ENCODE measurements at regions not wholly inside any gene's neighbourhood (a gene's known extent, or its start where the extent isn't known, plus 50 kb on each side); places are given as distances from the start of the nearest gene placed in this dataset.

DNA sequence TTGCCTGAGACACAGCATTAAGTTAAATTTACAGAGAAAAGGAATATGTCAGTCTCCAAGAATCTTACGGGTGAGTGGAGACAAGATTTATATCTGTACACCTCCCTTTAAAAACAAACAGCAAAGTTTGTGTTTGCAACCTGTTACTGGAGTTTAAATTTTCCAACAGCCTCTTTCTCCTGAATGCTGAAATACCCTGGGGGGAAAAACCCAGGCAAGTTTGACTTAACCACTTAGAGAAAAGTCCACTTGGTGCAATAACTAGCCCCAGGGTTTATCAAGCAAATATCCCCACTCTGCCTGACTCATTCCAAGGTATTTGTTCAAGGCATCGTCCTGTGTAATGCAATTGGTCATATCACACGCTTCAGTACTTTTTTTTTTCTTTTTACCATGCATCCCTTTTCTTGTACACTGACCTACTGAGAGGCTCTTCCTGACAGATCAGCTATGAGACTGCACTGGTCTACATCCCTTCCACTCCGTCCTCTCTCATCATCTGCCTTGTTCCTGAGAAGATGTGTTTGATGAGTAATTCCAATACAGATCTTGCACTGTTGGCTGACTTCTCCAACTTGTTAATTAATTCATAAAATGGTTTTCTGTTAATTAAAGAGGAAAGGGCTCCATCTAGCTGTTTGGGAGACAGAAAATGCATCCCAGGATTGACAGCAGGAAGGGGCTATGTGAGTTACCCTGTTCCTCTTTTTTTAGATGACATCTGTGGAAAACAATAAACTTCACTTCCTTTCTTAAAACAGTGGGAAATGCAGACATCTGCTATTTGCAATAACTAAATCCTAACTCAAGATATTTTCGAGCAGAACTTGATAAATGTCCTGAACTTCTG is 212.5 kb upstream of the IRS2 start:
- TF ChIP-seq, protein P1, sequence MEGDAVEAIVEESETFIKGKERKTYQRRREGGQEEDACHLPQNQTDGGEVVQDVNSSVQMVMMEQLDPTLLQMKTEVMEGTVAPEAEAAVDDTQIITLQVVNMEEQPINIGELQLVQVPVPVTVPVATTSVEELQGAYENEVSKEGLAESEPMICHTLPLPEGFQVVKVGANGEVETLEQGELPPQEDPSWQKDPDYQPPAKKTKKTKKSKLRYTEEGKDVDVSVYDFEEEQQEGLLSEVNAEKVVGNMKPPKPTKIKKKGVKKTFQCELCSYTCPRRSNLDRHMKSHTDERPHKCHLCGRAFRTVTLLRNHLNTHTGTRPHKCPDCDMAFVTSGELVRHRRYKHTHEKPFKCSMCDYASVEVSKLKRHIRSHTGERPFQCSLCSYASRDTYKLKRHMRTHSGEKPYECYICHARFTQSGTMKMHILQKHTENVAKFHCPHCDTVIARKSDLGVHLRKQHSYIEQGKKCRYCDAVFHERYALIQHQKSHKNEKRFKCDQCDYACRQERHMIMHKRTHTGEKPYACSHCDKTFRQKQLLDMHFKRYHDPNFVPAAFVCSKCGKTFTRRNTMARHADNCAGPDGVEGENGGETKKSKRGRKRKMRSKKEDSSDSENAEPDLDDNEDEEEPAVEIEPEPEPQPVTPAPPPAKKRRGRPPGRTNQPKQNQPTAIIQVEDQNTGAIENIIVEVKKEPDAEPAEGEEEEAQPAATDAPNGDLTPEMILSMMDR (IDR thresholded peaks at IDR 0.05) = no peak
- no peak for TF ChIP-seq EP300 (IDR thresholded peaks at IDR 0.05; ENCODE audit: low read depth)

Data from transverse colon (tissue), 3 donors.